ENCODE measurements at regions not wholly inside any gene's neighbourhood (a gene's known extent, or its start where the extent isn't known, plus 50 kb on each side); places are given as distances from the start of the nearest gene placed in this dataset.

DNA sequence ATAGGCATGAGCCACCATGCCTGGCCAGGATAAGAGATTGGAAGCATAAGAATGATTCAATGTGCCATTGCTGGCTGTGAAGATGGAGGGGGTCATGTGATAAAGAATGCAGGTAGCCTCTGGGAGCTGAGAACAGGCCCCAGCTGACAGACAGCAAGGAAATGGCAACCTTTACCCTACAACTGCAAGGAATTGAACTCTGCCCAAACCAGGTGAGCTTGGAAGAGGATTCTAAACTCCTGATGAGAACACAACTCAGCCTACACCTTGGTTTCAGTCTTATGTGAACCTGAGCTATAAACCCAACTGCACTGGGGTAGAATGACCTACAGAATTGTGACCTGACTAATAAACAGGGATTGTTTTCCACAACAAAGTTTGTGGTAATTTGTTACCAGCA is 82.0 kb upstream of the AKIRIN2 start:
- H3K9me3 ChIP-seq (ENCODE audit: control insufficient read depth, low read depth, low read length) = no peaks in the 10 kb centered on the region
- no peaks in the 10 kb centered on the region for H3K9me1 ChIP-seq (ENCODE audit: control insufficient read depth, extremely low read depth, insufficient read depth, low read length)
- dilution Hi-C loops (cut with MboI; ENCODE audit: extremely low pct_ligation_motif_present, low sequenced_read_pairs) = no loop called here
- no peaks in the 10 kb centered on the region for H3K36me3 ChIP-seq (ENCODE audit: control insufficient read depth in 2 of 2, extremely low read depth in 1 of 2, insufficient read depth in 2 of 2, low read length in 2 of 2)
- no peak for DNase-seq (ENCODE audit: low read depth, low spot score)
- FAIRE-seq = no peak
- no peaks in the 10 kb centered on the region for H4K20me1 ChIP-seq (ENCODE audit: control insufficient read depth, extremely low read depth, insufficient read depth, low read length)
- no peak overlapping the region for H3K27ac ChIP-seq (ENCODE audit: control insufficient read depth, insufficient read depth, low read length)
- H3K27me3 ChIP-seq (ENCODE audit: control insufficient read depth, extremely low read depth, insufficient read depth, low read length) = no peaks in the 10 kb centered on the region
- no peak for TF ChIP-seq EZH2 (IDR thresholded peaks at IDR 0.05; ENCODE audit: low read length)
- TF ChIP-seq CTCF (optimal IDR thresholded peaks at IDR 0.05 in 1 of 3, IDR thresholded peaks at IDR 0.05 in 1 of 3, conservative IDR thresholded peaks at IDR 0.05 in 1 of 3; ENCODE audit: extremely low read depth in 1 of 3, insufficient read depth in 2 of 3, low read length in 3 of 3) = no peak
- H3K4me3 ChIP-seq (ENCODE audit: control insufficient read depth in 2 of 3, extremely low read depth in 1 of 3, insufficient read depth in 2 of 3, low read depth in 1 of 3, low read length in 3 of 3) = no peak overlapping the region
- no peak overlapping the region for H3K4me2 ChIP-seq (ENCODE audit: control insufficient read depth, extremely low read depth, insufficient read depth, low read depth, low read length)
- H3K79me2 ChIP-seq (ENCODE audit: control insufficient read depth, insufficient read depth, low read length) = no peaks in the 10 kb centered on the region
- H3K4me1 ChIP-seq (ENCODE audit: control insufficient read depth, extremely low read depth, insufficient read depth, low read length) = peaks cover 7% of the 10 kb centered on the region
- H2AFZ ChIP-seq (ENCODE audit: control insufficient read depth, low read length) = no peak overlapping the region
- H3K9ac ChIP-seq (ENCODE audit: control insufficient read depth, extremely low read depth, insufficient read depth, low read length) = no peak overlapping the region

- Histone ChIP-seq H3K36me3 (ENCODE audit: control insufficient read depth in 2 of 2, extremely low read depth in 1 of 2, insufficient read depth in 2 of 2, low read length in 2 of 2) (no peaks in the 10 kb centered on the region), H3K4me2 (ENCODE audit: control insufficient read depth, extremely low read depth, insufficient read depth, low read depth, low read length) (no peak overlapping the region), H3K9me3 (ENCODE audit: control insufficient read depth, low read depth, low read length) (no peaks in the 10 kb centered on the region), H4K20me1 (ENCODE audit: control insufficient read depth, extremely low read depth, insufficient read depth, low read length) (no peaks in the 10 kb centered on the region), H3K79me2 (ENCODE audit: control insufficient read depth, insufficient read depth, low read length) (no peaks in the 10 kb centered on the region), H3K4me1 (ENCODE audit: control insufficient read depth, extremely low read depth, insufficient read depth, low read length) (no peaks in the 10 kb centered on the region), H3K9ac (ENCODE audit: control insufficient read depth, extremely low read depth, insufficient read depth, low read length) (no peak overlapping the region), H2AFZ (ENCODE audit: control insufficient read depth, low read length) (no peak overlapping the region), H3K9me1 (ENCODE audit: control insufficient read depth, extremely low read depth, insufficient read depth, low read length) (no peaks in the 10 kb centered on the region), H3K27me3 (ENCODE audit: control insufficient read depth, extremely low read depth, insufficient read depth, low read length) (no peaks in the 10 kb centered on the region), H3K27ac (ENCODE audit: control insufficient read depth, insufficient read depth, low read length) (no peak overlapping the region), H3K4me3 (ENCODE audit: control insufficient read depth in 2 of 3, extremely low read depth in 1 of 3, insufficient read depth in 2 of 3, low read depth in 1 of 3, low read length in 3 of 3) (no peak overlapping the region)
- dilution Hi-C loops (cut with MboI; ENCODE audit: extremely low pct_ligation_motif_present, low sequenced_read_pairs) = no loop called here
- TF ChIP-seq EZH2 (IDR thresholded peaks at IDR 0.05; ENCODE audit: low read length) (no peak), CTCF (optimal IDR thresholded peaks at IDR 0.05 in 1 of 3, IDR thresholded peaks at IDR 0.05 in 1 of 3, conservative IDR thresholded peaks at IDR 0.05 in 1 of 3; ENCODE audit: extremely low read depth in 1 of 3, insufficient read depth in 2 of 3, low read length in 3 of 3) (no peak)
- DNase-seq (ENCODE audit: low read depth, low spot score) = no peak
- FAIRE-seq = no peak
Observed at GRCh38 chr6:87779542-87779941, 77.5 kb upstream of the AKIRIN2 start.
